Breast epithelium (tissue), 4 donors: ENCODE measurements at regions not wholly inside any gene's neighbourhood (a gene's known extent, or its start where the extent isn't known, plus 50 kb on each side); places are given as distances from the start of the nearest gene placed in this dataset.
"Not testable (repeated sequence)": the region's sequence is repeated elsewhere in the genome, so short reads cannot be mapped to it uniquely, and the experiment has no call there.

ENCODE experiments used
- DNase-seq, 2 donors: peaks; one replicate each; pipeline ENCODE4 v3.0.0-alpha.2; 2019; ENCODE audit warnings: low spot score in 2 of 2
- H3K27ac ChIP-seq, 2 donors: fragments of 200-600 bp; sonication (generic) in 1 of 2; one replicate each; pipeline ENCODE4 v1.5.1; 2016 to 2019; ENCODE audit warnings: mild to moderate bottlenecking in 1 of 2
- H3K27me3 ChIP-seq, 2 donors: fragments of 200-600 bp; sonication (generic) in 1 of 2; one replicate each; pipeline versions ENCODE4 v1.5.1 to v1.6.0; 2017 to 2019; ENCODE audit warnings: control low read depth in 1 of 2, mild to moderate bottlenecking in 1 of 2
- H3K36me3 ChIP-seq: fragments of 200-600 bp; one replicate; pipeline ENCODE4 v1.5.1; 2019
- H3K4me1 ChIP-seq, 2 donors: fragments of 200-600 bp; sonication (generic); one replicate each; pipeline ENCODE4 v1.5.1; 2016 to 2019; ENCODE audit warnings: control low read depth in 1 of 2
- H3K4me3 ChIP-seq, 3 donors: fragments of 200-600 bp; sonication (generic); 1 replicate in 2 of 3; 2 replicates in 1 of 3; pipeline ENCODE4 v1.5.1; 2016 to 2019; ENCODE audit warnings: mild to moderate bottlenecking in 3 of 3, moderate library complexity in 2 of 3
- H3K9me3 ChIP-seq, 2 donors: fragments of 200-600 bp; sonication (generic) in 1 of 2; one replicate each; pipeline ENCODE4 v1.5.1; 2016 to 2019; ENCODE audit warnings: control low read depth in 1 of 2
- POLR2A ChIP-seq: fragments of 450-650 bp; IDR thresholded peaks from one replicate; pipeline ENCODE4 v1.6.1; 2016; ENCODE audit warnings: antibody characterized with exemption, mild to moderate bottlenecking, moderate library complexity
- POLR2AphosphoS5 ChIP-seq, 3 donors: sonication (generic); formaldehyde crosslinking; IDR thresholded peaks; one replicate each; pipeline ENCODE4 v1.6.1; 2017; ENCODE audit warnings: antibody characterized with exemption in 3 of 3
- intact Hi-C: fragments of 100-400 bp; cut with DNase I; formaldehyde crosslinking; loops from one replicate; pipeline ENCODE4 v1.15.1; 2023; ENCODE audit warnings: low total_unique reads
- TF ChIP-seq, protein P1 (sequence below), 3 donors: fragments of 450-650 bp; IDR thresholded peaks; one replicate each; pipeline ENCODE4 v1.5.1; 2016 to 2017; ENCODE audit warnings: antibody characterized with exemption in 3 of 3, mild to moderate bottlenecking in 3 of 3, moderate library complexity in 3 of 3

- no peaks in the 10 kb centered on the region for H3K27me3 ChIP-seq
- H3K36me3 ChIP-seq = no peaks in the 10 kb centered on the region
- TF ChIP-seq POLR2A (no peak), POLR2AphosphoS5 (IDR thresholded peaks at IDR 0.05) (no peak)
- TF ChIP-seq, protein P1, sequence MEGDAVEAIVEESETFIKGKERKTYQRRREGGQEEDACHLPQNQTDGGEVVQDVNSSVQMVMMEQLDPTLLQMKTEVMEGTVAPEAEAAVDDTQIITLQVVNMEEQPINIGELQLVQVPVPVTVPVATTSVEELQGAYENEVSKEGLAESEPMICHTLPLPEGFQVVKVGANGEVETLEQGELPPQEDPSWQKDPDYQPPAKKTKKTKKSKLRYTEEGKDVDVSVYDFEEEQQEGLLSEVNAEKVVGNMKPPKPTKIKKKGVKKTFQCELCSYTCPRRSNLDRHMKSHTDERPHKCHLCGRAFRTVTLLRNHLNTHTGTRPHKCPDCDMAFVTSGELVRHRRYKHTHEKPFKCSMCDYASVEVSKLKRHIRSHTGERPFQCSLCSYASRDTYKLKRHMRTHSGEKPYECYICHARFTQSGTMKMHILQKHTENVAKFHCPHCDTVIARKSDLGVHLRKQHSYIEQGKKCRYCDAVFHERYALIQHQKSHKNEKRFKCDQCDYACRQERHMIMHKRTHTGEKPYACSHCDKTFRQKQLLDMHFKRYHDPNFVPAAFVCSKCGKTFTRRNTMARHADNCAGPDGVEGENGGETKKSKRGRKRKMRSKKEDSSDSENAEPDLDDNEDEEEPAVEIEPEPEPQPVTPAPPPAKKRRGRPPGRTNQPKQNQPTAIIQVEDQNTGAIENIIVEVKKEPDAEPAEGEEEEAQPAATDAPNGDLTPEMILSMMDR (IDR thresholded peaks at IDR 0.05) = no peak
- no peak overlapping the region for H3K27ac ChIP-seq
- no peaks in the 10 kb centered on the region for H3K9me3 ChIP-seq
- no peaks in the 10 kb centered on the region for H3K4me1 ChIP-seq
- DNase-seq = no peak
- intact Hi-C loops = no loop called here
- no peak overlapping the region for H3K4me3 ChIP-seq
These were observed 230.3 kb upstream of the TRIB2 start for GRCh38 chr2:12486205-12487118.

- Histone ChIP-seq H3K36me3 (no peaks in the 10 kb centered on the region), H3K4me3 (no peak overlapping the region), H3K27me3 (no peaks in the 10 kb centered on the region), H3K9me3 (no peaks in the 10 kb centered on the region), H3K4me1 (no peaks in the 10 kb centered on the region), H3K27ac (no peak overlapping the region)
- intact Hi-C loops = no loop called here
- TF ChIP-seq POLR2A = no peak
- TF ChIP-seq POLR2AphosphoS5 (IDR thresholded peaks at IDR 0.05) = no peak
- TF ChIP-seq, protein P1 (IDR thresholded peaks at IDR 0.05) = no peak
- DNase-seq = no peak
These were observed 229.3 kb upstream of the TRIB2 start for GRCh38 chr2:12487253-12488004.

GRCh38 chr2:12488352-12489318, 228.1 kb upstream of the TRIB2 start:
- intact Hi-C loops = no loop called here
- TF ChIP-seq POLR2AphosphoS5 (IDR thresholded peaks at IDR 0.05) (no peak), POLR2A (no peak)
- TF ChIP-seq, protein P1 (IDR thresholded peaks at IDR 0.05) = no peak

GRCh38 chr2:12490641-12491040, 226.1 kb upstream of the TRIB2 start:
- TF ChIP-seq, protein P1 (IDR thresholded peaks at IDR 0.05) = no peak
- TF ChIP-seq POLR2AphosphoS5 (IDR thresholded peaks at IDR 0.05) = no peak
- intact Hi-C loops = no loop called here

More at GRCh38 chr2:12488352-12489318, 228.1 kb upstream of the TRIB2 start:
- Histone ChIP-seq H3K4me3 (no peak overlapping the region), H3K4me1 (no peaks in the 10 kb centered on the region), H3K27me3 (no peaks in the 10 kb centered on the region), H3K36me3 (no peaks in the 10 kb centered on the region), H3K9me3 (no peaks in the 10 kb centered on the region), H3K27ac (no peak overlapping the region)
- no peak for DNase-seq

GRCh38 chr2:12492360-12492759, 224.4 kb upstream of the TRIB2 start:
- H3K4me3 ChIP-seq, H3K4me1 ChIP-seq, H3K36me3 ChIP-seq, intact Hi-C loops, H3K27me3 ChIP-seq, H3K9me3 ChIP-seq, DNase-seq, H3K27ac ChIP-seq: not testable (repeated sequence)

More at GRCh38 chr2:12490641-12491040, 226.1 kb upstream of the TRIB2 start:
- no peaks in the 10 kb centered on the region for H3K27me3 ChIP-seq
- no peaks in the 10 kb centered on the region for H3K9me3 ChIP-seq
- no peaks in the 10 kb centered on the region for H3K4me1 ChIP-seq
- H3K36me3 ChIP-seq = no peaks in the 10 kb centered on the region
- no peak overlapping the region for H3K4me3 ChIP-seq
- no peak for DNase-seq
- no peak overlapping the region for H3K27ac ChIP-seq
